ENCODE measurements at regions not wholly inside any gene's neighbourhood (a gene's known extent, or its start where the extent isn't known, plus 50 kb on each side); places are given as distances from the start of the nearest gene placed in this dataset.

DNA sequence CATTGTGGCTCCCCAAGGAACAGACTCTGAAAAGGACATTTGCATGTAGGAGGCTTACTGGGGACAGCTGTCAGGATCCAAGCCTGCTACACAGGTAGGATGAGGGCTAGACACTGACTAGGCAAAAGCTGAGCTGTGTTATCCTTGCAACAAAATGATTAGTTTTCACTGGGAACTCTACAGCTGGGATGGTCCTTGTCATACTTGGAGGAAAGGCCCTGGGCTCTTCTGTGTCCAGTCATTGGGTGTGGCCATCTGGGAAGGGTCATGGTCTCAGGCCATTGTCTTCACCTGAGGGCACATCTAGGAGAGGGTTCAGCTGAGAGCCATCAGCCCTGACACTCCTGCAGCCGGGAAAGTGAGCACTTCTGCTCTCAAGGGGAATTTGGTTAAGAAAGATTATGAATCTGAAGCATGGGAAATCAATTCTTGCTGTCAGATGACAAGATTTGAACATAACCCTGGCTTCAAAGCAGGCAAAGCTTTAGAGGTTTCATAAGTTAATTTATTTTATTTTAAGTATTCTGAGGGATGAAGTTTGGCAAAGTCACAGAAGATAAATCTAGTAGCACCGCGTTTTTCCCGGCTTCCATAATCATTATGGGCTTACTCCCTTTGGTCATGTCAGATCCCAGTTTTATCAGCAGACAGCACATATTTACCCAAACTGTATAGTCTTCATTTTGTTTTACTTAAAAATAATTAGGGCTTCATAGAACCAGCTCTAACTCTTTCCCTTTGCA lies 78.4 kb upstream of the SLC22A23 start:
- TF ChIP-seq EZH2phosphoT487 (IDR thresholded peaks at IDR 0.05; ENCODE audit: low read length) = no peak
- TF ChIP-seq EZH2 (optimal IDR thresholded peaks at IDR 0.05; ENCODE audit: low read depth, low read length) = no peak
